ENCODE measurements at regions not wholly inside any gene's neighbourhood (a gene's known extent, or its start where the extent isn't known, plus 50 kb on each side); places are given as distances from the start of the nearest gene placed in this dataset.
A peak's percentile ranks its signal among the peaks of the same experiment; 100 is the strongest.

GRCh38 chr9:13734601-13735000, 455.1 kb upstream of the MPDZ start:
- ATAC-seq = no peak
- FAIRE-seq = no peak
- CTCF ChIA-PET = interaction anchor here (1.2 kb wide), 1 partner anchor 14 kb away, joined by 3 read pairs; no protein-coding TSS in a partner anchor
- TF ChIP-seq EP300 (IDR thresholded peaks at IDR 0.05) (no peak), POLR2AphosphoS2 (conservative IDR thresholded peaks at IDR 0.05; ENCODE audit: low read length) (no peak), SMC3 (IDR thresholded peaks at IDR 0.05) (no peak), TP53 (CRISPR knock-in tag; IDR thresholded peaks at IDR 0.05) (no peak), ESRRA (IDR thresholded peaks at IDR 0.05; ENCODE audit: borderline replicate concordance, low read length) (no peak), RAD21 (conservative IDR thresholded peaks at IDR 0.05 in 1 of 2, IDR thresholded peaks at IDR 0.05 in 1 of 2) (no peak), E2F6 (IDR thresholded peaks at IDR 0.05; ENCODE audit: borderline replicate concordance, low read depth) (no peak), EHMT2 (IDR thresholded peaks at IDR 0.05; ENCODE audit: low read depth) (no peak), HES2 (IDR thresholded peaks at IDR 0.05) (no peak), CEBPB (IDR thresholded peaks at IDR 0.05) (no peak)
- H3K27ac ChIP-seq = no peak overlapping the region
- 25% methylated on average over 3 of the region's 3 CpGs for WGBS (ENCODE audit: missing lambda C conversion rate)
- POLR2A ChIA-PET = no interaction called here
- no peak overlapping the region for H3K4me3 ChIP-seq
- H3K9me3 ChIP-seq = no peaks in the 10 kb centered on the region
- H3K4me2 ChIP-seq = no peak overlapping the region
- no peak for DNase-seq (ENCODE audit: low read depth in 1 of 2, low spot score in 1 of 2)
- H3K4me1 ChIP-seq = no peaks in the 10 kb centered on the region

- FAIRE-seq = no peak
- 0 out of 6 replicates have a peak, but pooled peaks of 1 of the 2 experiments have one; percentile 39 for ATAC-seq
- H3K27ac ChIP-seq = no peak overlapping the region
- H3K4me1 ChIP-seq = no peaks in the 10 kb centered on the region
- ChIA-PET POLR2A (no interaction called here), CTCF (no interaction called here)
- H3K4me3 ChIP-seq = no peak overlapping the region
- TF ChIP-seq HES2 (IDR thresholded peaks at IDR 0.05) (no peak), PHF8 (IDR thresholded peaks at IDR 0.05; ENCODE audit: borderline replicate concordance, low read depth) (no peak), SMC3 (IDR thresholded peaks at IDR 0.05) (no peak), CHD2 (IDR thresholded peaks at IDR 0.05; ENCODE audit: low read length, partially characterized antibody) (no peak), RAD21 (conservative IDR thresholded peaks at IDR 0.05 in 1 of 2, IDR thresholded peaks at IDR 0.05 in 1 of 2) (no peak), HMGXB4 (CRISPR knock-in tag; IDR thresholded peaks at IDR 0.05; ENCODE audit: borderline replicate concordance) (no peak), RNF2 (IDR thresholded peaks at IDR 0.05; ENCODE audit: borderline replicate concordance, low read depth) (no peak), TP53 (CRISPR knock-in tag; IDR thresholded peaks at IDR 0.05) (no peak), JUNB (IDR thresholded peaks at IDR 0.05) (no peak), MYC (IDR thresholded peaks at IDR 0.05; ENCODE audit: borderline replicate concordance, low read length) (no peak), NFE2L2 (conservative IDR thresholded peaks at IDR 0.05; ENCODE audit: low read length) (no peak), KDM1A (IDR thresholded peaks at IDR 0.05; ENCODE audit: low read depth) (no peak), CTCF (IDR thresholded peaks at IDR 0.05) (no peak), POLR2A (IDR thresholded peaks at IDR 0.05; ENCODE audit: low read length) (no peak), ESRRA (IDR thresholded peaks at IDR 0.05; ENCODE audit: borderline replicate concordance, low read length) (no peak), HOXB5 (CRISPR knock-in tag; IDR thresholded peaks at IDR 0.05) (no peak), ZC3H11A (IDR thresholded peaks at IDR 0.05) (no peak)
- TF ChIP-seq, protein P1, sequence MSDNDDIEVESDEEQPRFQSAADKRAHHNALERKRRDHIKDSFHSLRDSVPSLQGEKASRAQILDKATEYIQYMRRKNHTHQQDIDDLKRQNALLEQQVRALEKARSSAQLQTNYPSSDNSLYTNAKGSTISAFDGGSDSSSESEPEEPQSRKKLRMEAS (IDR thresholded peaks at IDR 0.05) = no peak
- TF ChIP-seq, protein P2, sequence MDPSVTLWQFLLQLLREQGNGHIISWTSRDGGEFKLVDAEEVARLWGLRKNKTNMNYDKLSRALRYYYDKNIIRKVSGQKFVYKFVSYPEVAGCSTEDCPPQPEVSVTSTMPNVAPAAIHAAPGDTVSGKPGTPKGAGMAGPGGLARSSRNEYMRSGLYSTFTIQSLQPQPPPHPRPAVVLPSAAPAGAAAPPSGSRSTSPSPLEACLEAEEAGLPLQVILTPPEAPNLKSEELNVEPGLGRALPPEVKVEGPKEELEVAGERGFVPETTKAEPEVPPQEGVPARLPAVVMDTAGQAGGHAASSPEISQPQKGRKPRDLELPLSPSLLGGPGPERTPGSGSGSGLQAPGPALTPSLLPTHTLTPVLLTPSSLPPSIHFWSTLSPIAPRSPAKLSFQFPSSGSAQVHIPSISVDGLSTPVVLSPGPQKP (IDR thresholded peaks at IDR 0.05; ENCODE audit: low read depth, low read length) = no peak
- no peak overlapping the region for H3K4me2 ChIP-seq
- DNase-seq (ENCODE audit: low read depth in 1 of 2, low spot score in 1 of 2) = no peak
- no peaks in the 10 kb centered on the region for H3K9me3 ChIP-seq
Measured at GRCh38 chr9:13732290-13732689, 452.8 kb upstream of the MPDZ start.

Measured in A549 (cell line).